ENCODE measurements at regions not wholly inside any gene's neighbourhood (a gene's known extent, or its start where the extent isn't known, plus 50 kb on each side); places are given as distances from the start of the nearest gene placed in this dataset.

- H3K4me3 ChIP-seq (ENCODE audit: low read depth, poor library complexity, severe bottlenecking), result no peak overlapping the region
- intact Hi-C loops (cut with DNase I; ENCODE audit: low total_unique reads), result no loop called here
- DNase-seq (ENCODE audit: low spot score in 2 of 2), result no peak
- TF ChIP-seq POLR2A (IDR thresholded peaks at IDR 0.05) (no peak), CTCF (IDR thresholded peaks at IDR 0.05) (no peak)
Measured at GRCh38 chr3:69521286-69521685, 135.4 kb upstream of the FRMD4B start.

GRCh38 chr3:69511361-69511760 lies 125.5 kb upstream of the FRMD4B start:
- DNase-seq (ENCODE audit: low spot score in 2 of 2), result no peak
- TF ChIP-seq CTCF (IDR thresholded peaks at IDR 0.05) (no peak), POLR2A (IDR thresholded peaks at IDR 0.05) (no peak)
- intact Hi-C loops (cut with DNase I; ENCODE audit: low total_unique reads), result no loop called here
- no peak overlapping the region for H3K4me3 ChIP-seq (ENCODE audit: low read depth, poor library complexity, severe bottlenecking)
- 87 to 94% methylated on average over 4 of the region's 4 CpGs for WGBS, 2 donors

- intact Hi-C loops (cut with DNase I; ENCODE audit: low total_unique reads), result no loop called here
- no peak overlapping the region for H3K4me3 ChIP-seq (ENCODE audit: low read depth, poor library complexity, severe bottlenecking)
- TF ChIP-seq CTCF (IDR thresholded peaks at IDR 0.05) (no peak), POLR2A (IDR thresholded peaks at IDR 0.05) (no peak)
- 44 to 58% methylated on average over 3 of the region's 3 CpGs for WGBS, 2 donors
- no peak for DNase-seq (ENCODE audit: low spot score in 2 of 2)
Measured at GRCh38 chr3:69510481-69511030, 124.7 kb upstream of the FRMD4B start.

GRCh38 chr3:69509288-69509687 lies 123.4 kb upstream of the FRMD4B start:
- TF ChIP-seq CTCF (IDR thresholded peaks at IDR 0.05) (no peak), POLR2A (IDR thresholded peaks at IDR 0.05) (no peak)
- intact Hi-C loops (cut with DNase I; ENCODE audit: low total_unique reads), result no loop called here
- 76 to 82% methylated on average over 3 of the region's 3 CpGs for WGBS, 2 donors
- no peak for DNase-seq (ENCODE audit: low spot score in 2 of 2)
- no peak overlapping the region for H3K4me3 ChIP-seq (ENCODE audit: low read depth, poor library complexity, severe bottlenecking)

GRCh38 chr3:69505770-69506407 lies 120.0 kb upstream of the FRMD4B start:
- intact Hi-C loops (cut with DNase I; ENCODE audit: low total_unique reads), result no loop called here
- DNase-seq (ENCODE audit: low spot score in 2 of 2), result no peak
- no peak overlapping the region for H3K4me3 ChIP-seq (ENCODE audit: low read depth, poor library complexity, severe bottlenecking)
- no peak for TF ChIP-seq POLR2A (IDR thresholded peaks at IDR 0.05)
- TF ChIP-seq CTCF (IDR thresholded peaks at IDR 0.05), result no peak
- WGBS, 2 donors, result 49 to 51% methylated on average over 7 of the region's 7 CpGs

- H3K4me3 ChIP-seq (ENCODE audit: low read depth, poor library complexity, severe bottlenecking), result no peak overlapping the region
- 79 to 81% methylated on average over 3 of the region's 3 CpGs for WGBS, 2 donors
- no peak for DNase-seq (ENCODE audit: low spot score in 2 of 2)
- TF ChIP-seq CTCF (IDR thresholded peaks at IDR 0.05), result no peak
- TF ChIP-seq POLR2A (IDR thresholded peaks at IDR 0.05), result no peak
- intact Hi-C loops (cut with DNase I; ENCODE audit: low total_unique reads), result no loop called here
Measured at GRCh38 chr3:69504232-69504631, 118.3 kb upstream of the FRMD4B start.
